ENCODE measurements at regions not wholly inside any gene's neighbourhood (a gene's known extent, or its start where the extent isn't known, plus 50 kb on each side); places are given as distances from the start of the nearest gene placed in this dataset.
A peak's percentile ranks its signal among the peaks of the same experiment; 100 is the strongest.

GRCh38 chr16:13419589-13419988 is 500.4 kb upstream of the ERCC4 start:
- no peak for DNase-seq (ENCODE audit: low spot score)
- no peak for TF ChIP-seq CTCF (IDR thresholded peaks at IDR 0.05; ENCODE audit: extremely low read depth, insufficient read depth, missing control alignments)
- in situ Hi-C loops (cut with MboI; ENCODE audit: low pct_unique_long_range_greater_than_20kb, low sequenced_read_pairs, unreplicated experiment) = no loop called here

- TF ChIP-seq CTCF (IDR thresholded peaks at IDR 0.05; ENCODE audit: extremely low read depth, insufficient read depth, missing control alignments) = no peak
- no peak for DNase-seq (ENCODE audit: low spot score)
- in situ Hi-C loops (cut with MboI; ENCODE audit: low pct_unique_long_range_greater_than_20kb, low sequenced_read_pairs, unreplicated experiment) = no loop called here
Measured at GRCh38 chr16:13421726-13422125, 498.2 kb upstream of the ERCC4 start.

GRCh38 chr16:13425836-13426235 is 494.1 kb upstream of the ERCC4 start:
- no peak for DNase-seq (ENCODE audit: low spot score)
- in situ Hi-C loops (cut with MboI; ENCODE audit: low pct_unique_long_range_greater_than_20kb, low sequenced_read_pairs, unreplicated experiment) = no loop called here
- TF ChIP-seq CTCF (IDR thresholded peaks at IDR 0.05; ENCODE audit: extremely low read depth, insufficient read depth, missing control alignments) = no peak

GRCh38 chr16:13426269-13426668 is 493.7 kb upstream of the ERCC4 start:
- in situ Hi-C loops (cut with MboI; ENCODE audit: low pct_unique_long_range_greater_than_20kb, low sequenced_read_pairs, unreplicated experiment) = no loop called here
- peak; percentile 26 for TF ChIP-seq CTCF (IDR thresholded peaks at IDR 0.05; ENCODE audit: extremely low read depth, insufficient read depth, missing control alignments)
- no peak for DNase-seq (ENCODE audit: low spot score)

- in situ Hi-C loops (cut with MboI; ENCODE audit: low pct_unique_long_range_greater_than_20kb, low sequenced_read_pairs, unreplicated experiment) = no loop called here
- no peak for DNase-seq (ENCODE audit: low spot score)
- TF ChIP-seq CTCF (IDR thresholded peaks at IDR 0.05; ENCODE audit: extremely low read depth, insufficient read depth, missing control alignments) = no peak
Measured at GRCh38 chr16:13426736-13427135, 493.2 kb upstream of the ERCC4 start.

- DNase-seq (ENCODE audit: low spot score) = no peak
- in situ Hi-C loops (cut with MboI; ENCODE audit: low pct_unique_long_range_greater_than_20kb, low sequenced_read_pairs, unreplicated experiment) = no loop called here
- no peak for TF ChIP-seq CTCF (IDR thresholded peaks at IDR 0.05; ENCODE audit: extremely low read depth, insufficient read depth, missing control alignments)
Measured at GRCh38 chr16:13427943-13428342, 492.0 kb upstream of the ERCC4 start.

- DNase-seq (ENCODE audit: low spot score) = no peak
- in situ Hi-C loops (cut with MboI; ENCODE audit: low pct_unique_long_range_greater_than_20kb, low sequenced_read_pairs, unreplicated experiment) = no loop called here
- TF ChIP-seq CTCF (IDR thresholded peaks at IDR 0.05; ENCODE audit: extremely low read depth, insufficient read depth, missing control alignments) = no peak
Measured at GRCh38 chr16:13429416-13429815, 490.5 kb upstream of the ERCC4 start.
